PC-9 (cell line): ENCODE measurements at regions not wholly inside any gene's neighbourhood (a gene's known extent, or its start where the extent isn't known, plus 50 kb on each side); places are given as distances from the start of the nearest gene placed in this dataset.
"Not testable (repeated sequence)": the region's sequence is repeated elsewhere in the genome, so short reads cannot be mapped to it uniquely, and the experiment has no call there.

ENCODE experiments used
- BruUV-seq: library from RNA; stranded (reverse); fragments of 400-500 nt; replicated peaks from 2 replicates; lab custom pipeline; 2021; lab: Mats Ljungman, UMichigan
- CTCF ChIA-PET: fragments of 300-600 bp; sonication (Branson Sonifier 250); formaldehyde crosslinking; loops from one replicate; lab custom pipeline; 2022; ENCODE audit warnings: antibody characterized with exemption; lab: Charles Lee
- POLR2A ChIA-PET: fragments of 300-600 bp; sonication (Branson Sonifier 250); formaldehyde crosslinking; loops from one replicate; lab custom pipeline; 2022; ENCODE audit warnings: antibody characterized with exemption; ENCODE audit not compliant: unreplicated experiment; lab: Charles Lee
- DNase-seq, 2 experiments: peaks; one replicate each; pipeline versions ENCODE4 v3.0.0 to v3.0.0-alpha.2; 2015 to 2022; ENCODE audit warnings: mixed read lengths in 1 of 2
- H2AFZ ChIP-seq: fragments of 200-600 bp; sonication (generic); 2 replicates; pipeline ENCODE4 v1.8.1; 2017; ENCODE audit warnings: antibody characterized with exemption
- H3F3A ChIP-seq: fragments of 200-600 bp; sonication (generic); 2 replicates; pipeline ENCODE4 v1.8.1; 2017; ENCODE audit warnings: antibody characterized with exemption, mild to moderate bottlenecking, low read depth; ENCODE audit not compliant: insufficient read depth
- H3K27ac ChIP-seq: fragments of 200-600 bp; sonication (generic); 2 replicates; pipeline ENCODE4 v1.6.1; 2016; ENCODE audit warnings: mixed run types
- H3K27me3 ChIP-seq: fragments of 200-600 bp; sonication (generic); 2 replicates; pipeline ENCODE4 v1.6.1; 2016; ENCODE audit warnings: low read depth, mixed run types; ENCODE audit not compliant: insufficient read depth
- H3K36me3 ChIP-seq: fragments of 200-600 bp; sonication (generic); 2 replicates; pipeline ENCODE4 v1.6.1; 2016; ENCODE audit warnings: low read depth, mixed run types
- H3K4me1 ChIP-seq: fragments of 200-600 bp; sonication (generic); replicated peaks from 2 replicates; pipeline ENCODE4 v1.6.1; 2016; ENCODE audit warnings: mixed run types; ENCODE audit not compliant: insufficient read depth
- H3K4me2 ChIP-seq: fragments of 200-600 bp; sonication (generic); 2 replicates; pipeline ENCODE4 v1.6.1; 2017; ENCODE audit warnings: mixed run types
- H3K4me3 ChIP-seq: fragments of 200-600 bp; sonication (generic); 2 replicates; pipeline ENCODE4 v1.6.1; 2016; ENCODE audit warnings: mixed run types
- H3K79me2 ChIP-seq: fragments of 200-600 bp; sonication (generic); 2 replicates; pipeline ENCODE4 v1.6.1; 2017; ENCODE audit warnings: low read depth, mixed run types
- H3K9me2 ChIP-seq: fragments of 200-600 bp; sonication (generic); 2 replicates; pipeline ENCODE4 v1.8.1; 2017; ENCODE audit warnings: mild to moderate bottlenecking; ENCODE audit not compliant: insufficient read depth
- H3K9me3 ChIP-seq: fragments of 200-600 bp; sonication (generic); 2 replicates; pipeline ENCODE4 v1.8.1; 2016; ENCODE audit warnings: low read depth; ENCODE audit not compliant: insufficient read depth
- H4K20me1 ChIP-seq: fragments of 200-600 bp; sonication (generic); 2 replicates; pipeline ENCODE4 v1.8.1; 2017; ENCODE audit not compliant: insufficient read depth
- CTCF ChIP-seq: fragments of 200-600 bp; sonication (generic); conservative IDR thresholded peaks from 2 replicates; pipeline ENCODE4 v1.6.1; 2017; ENCODE audit warnings: mixed run types, antibody characterized with exemption, mild to moderate bottlenecking, moderate library complexity
- EZH2 ChIP-seq: fragments of 200-600 bp; sonication (generic); IDR thresholded peaks from 2 replicates; pipeline ENCODE4 v1.8.0; 2017; ENCODE audit warnings: antibody characterized with exemption, low read depth
- intact Hi-C: fragments of 100-400 bp; cut with micrococcal nuclease; formaldehyde crosslinking; loops from one replicate; pipeline ENCODE4 v1.10.0; 2022; ENCODE audit not compliant: unreplicated experiment

- Histone ChIP-seq H3K4me2 (no peak overlapping the region), H3K9me3 (no peaks in the 10 kb centered on the region), H3K9me2 (no peaks in the 10 kb centered on the region), H3K27ac (no peak overlapping the region), H4K20me1 (no peaks in the 10 kb centered on the region; the same call in 1 of the 2 replicates), H2AFZ (no peak overlapping the region), H3F3A (no peaks in the 10 kb centered on the region), H3K4me1 (no peaks in the 10 kb centered on the region), H3K79me2 (no peaks in the 10 kb centered on the region), H3K27me3 (peaks cover 2% of the 10 kb centered on the region), H3K36me3 (no peaks in the 10 kb centered on the region), H3K4me3 (no peak overlapping the region)
- TF ChIP-seq CTCF, result no peak
- TF ChIP-seq EZH2, result no peak
- no TSS peak for BruUV-seq
- ChIA-PET POLR2A (no interaction called here), CTCF (no interaction called here)
- intact Hi-C loops, result no loop called here
- no peak for DNase-seq
Observed at GRCh38 chr16:25605381-25605780, 86.4 kb upstream of the HS3ST4 start.

GRCh38 chr16:25601306-25601705 is 90.5 kb upstream of the HS3ST4 start:
- H3K9me3 ChIP-seq, H3K4me2 ChIP-seq, POLR2A ChIA-PET, CTCF ChIA-PET, H3K27ac ChIP-seq, H3K9me2 ChIP-seq, H3K79me2 ChIP-seq, H3K4me1 ChIP-seq, intact Hi-C loops, DNase-seq, H3K27me3 ChIP-seq, H3F3A ChIP-seq, H3K4me3 ChIP-seq, H2AFZ ChIP-seq, H3K36me3 ChIP-seq, H4K20me1 ChIP-seq, BruUV-seq: not testable (repeated sequence)

GRCh38 chr16:25596194-25596593 is 95.6 kb upstream of the HS3ST4 start:
- Histone ChIP-seq H3K27ac (no peak overlapping the region), H3K27me3 (0 out of 2 replicates have a peak, but pooled peaks cover 3% of the 10 kb centered on the region), H3K9me3 (no peaks in the 10 kb centered on the region), H3F3A (no peaks in the 10 kb centered on the region), H3K36me3 (no peaks in the 10 kb centered on the region), H3K4me1 (no peaks in the 10 kb centered on the region), H3K79me2 (no peaks in the 10 kb centered on the region), H4K20me1 (no peaks in the 10 kb centered on the region), H3K9me2 (no peaks in the 10 kb centered on the region), H3K4me2 (no peak overlapping the region), H3K4me3 (no peak overlapping the region), H2AFZ (no peak overlapping the region)
- intact Hi-C loops, result no loop called here
- no peak for DNase-seq
- ChIA-PET POLR2A (no interaction called here), CTCF (no interaction called here)
- no peak for TF ChIP-seq CTCF
- no TSS peak for BruUV-seq

- Histone ChIP-seq H3K9me2 (no peaks in the 10 kb centered on the region), H3K9me3 (no peaks in the 10 kb centered on the region), H4K20me1 (no peaks in the 10 kb centered on the region), H3K4me2 (no peak overlapping the region), H3K36me3 (no peaks in the 10 kb centered on the region), H3K27ac (no peak overlapping the region), H3K4me3 (no peak overlapping the region), H3K79me2 (no peaks in the 10 kb centered on the region), H2AFZ (no peak overlapping the region), H3K4me1 (no peaks in the 10 kb centered on the region), H3F3A (no peaks in the 10 kb centered on the region), H3K27me3 (0 out of 2 replicates have a peak, but pooled peaks cover 3% of the 10 kb centered on the region)
- ChIA-PET POLR2A (no interaction called here), CTCF (no interaction called here)
- BruUV-seq, result no TSS peak
- intact Hi-C loops, result no loop called here
- TF ChIP-seq CTCF (no peak), EZH2 (no peak)
- no peak for DNase-seq
Observed at GRCh38 chr16:25593260-25593659, 98.5 kb upstream of the HS3ST4 start.
